GM06990 (cell line): ENCODE measurements at regions not wholly inside any gene's neighbourhood (a gene's known extent, or its start where the extent isn't known, plus 50 kb on each side); places are given as distances from the start of the nearest gene placed in this dataset.
"Not testable (repeated sequence)": the region's sequence is repeated elsewhere in the genome, so short reads cannot be mapped to it uniquely, and the experiment has no call there.

Source experiments
- DNase-seq: peaks from one replicate; pipeline ENCODE4 v3.0.0-alpha.2; 2011; ENCODE audit not compliant: insufficient read length; ENCODE audit errors: extremely low read depth
- H3K27me3 ChIP-seq: replicated peaks from 2 replicates; pipeline ENCODE4 v1.6.0; 2011; ENCODE audit warnings: low read length; ENCODE audit not compliant: control insufficient read depth, insufficient read depth
- H3K36me3 ChIP-seq: 2 replicates; pipeline ENCODE4 v1.5.1; 2011; ENCODE audit warnings: low read length; ENCODE audit not compliant: control insufficient read depth, insufficient read depth
- H3K4me3 ChIP-seq: replicated peaks from 2 replicates; pipeline ENCODE4 v1.5.1; 2011; ENCODE audit warnings: low read depth, mild to moderate bottlenecking, control low read depth, low read length
- CTCF ChIP-seq: IDR thresholded peaks from 2 replicates; pipeline ENCODE4 v1.5.1; 2011; ENCODE audit warnings: low read length, control low read depth, mild to moderate bottlenecking, inconsistent platforms; ENCODE audit not compliant: insufficient read depth, poor library complexity, severe bottlenecking

GRCh38 chr4:66795724-66796123 lies 749.6 kb downstream of the CENPC start:
- Histone ChIP-seq H3K27me3 (no peaks in the 10 kb centered on the region), H3K36me3 (no peaks in the 10 kb centered on the region), H3K4me3 (no peak overlapping the region)
- TF ChIP-seq CTCF = no peak
- no peak for DNase-seq

- no peak for TF ChIP-seq CTCF
- no peak overlapping the region for H3K4me3 ChIP-seq
- no peaks in the 10 kb centered on the region for H3K27me3 ChIP-seq
- H3K36me3 ChIP-seq = no peaks in the 10 kb centered on the region
- DNase-seq = no peak
Measured at GRCh38 chr4:66794390-66795034, 750.8 kb downstream of the CENPC start.

- DNase-seq = no peak
- TF ChIP-seq CTCF = no peak
- Histone ChIP-seq H3K27me3 (no peaks in the 10 kb centered on the region), H3K36me3 (no peaks in the 10 kb centered on the region), H3K4me3 (no peak overlapping the region)
Measured at GRCh38 chr4:66791686-66792085, 753.6 kb downstream of the CENPC start.

- Histone ChIP-seq H3K36me3 (no peaks in the 10 kb centered on the region), H3K4me3 (no peak overlapping the region), H3K27me3 (no peaks in the 10 kb centered on the region)
- no peak for TF ChIP-seq CTCF
- no peak for DNase-seq
Measured at GRCh38 chr4:66785479-66785878, 759.8 kb downstream of the CENPC start.

- H3K36me3 ChIP-seq, H3K27me3 ChIP-seq, DNase-seq, H3K4me3 ChIP-seq: not testable (repeated sequence)
Measured at GRCh38 chr4:66782751-66783150, 762.6 kb downstream of the CENPC start.

- no peak for TF ChIP-seq CTCF
- Histone ChIP-seq H3K27me3 (no peaks in the 10 kb centered on the region), H3K36me3 (no peaks in the 10 kb centered on the region), H3K4me3 (no peak overlapping the region)
- DNase-seq = no peak
Measured at GRCh38 chr4:66777097-66777496, 768.2 kb downstream of the CENPC start.
